GM18873 (cell line): ENCODE measurements at regions not wholly inside any gene's neighbourhood (a gene's known extent, or its start where the extent isn't known, plus 50 kb on each side); places are given as distances from the start of the nearest gene placed in this dataset.

Source experiments
- ATAC-seq: cut with Tn5 transposase; IDR thresholded peaks from one replicate; pipeline ENCODE4 v1.9.1; 2021; ENCODE audit warnings: mild to moderate bottlenecking, moderate library complexity, moderate number of reproducible peaks; ENCODE audit not compliant: unreplicated experiment, low FRiP score

DNA sequence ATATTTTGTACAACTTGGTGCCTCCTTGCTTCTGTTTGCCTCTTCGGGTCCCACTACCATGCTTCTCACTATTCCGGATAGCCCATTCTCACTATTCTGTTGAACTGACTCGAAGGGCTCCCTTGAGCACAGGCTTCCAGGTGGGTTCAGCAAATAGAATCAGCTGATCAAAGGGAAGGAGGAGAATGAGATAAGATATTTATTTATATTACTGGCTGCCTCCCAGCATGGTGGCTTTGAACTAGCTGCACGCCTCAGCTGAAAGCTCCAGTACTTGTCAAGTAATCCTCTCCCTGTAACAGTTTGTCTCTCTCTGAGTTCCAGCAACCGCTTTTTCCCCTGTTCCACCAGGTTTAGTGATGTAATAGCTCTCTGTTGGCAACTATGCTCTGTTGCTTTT is 187.8 kb upstream of the HNRNPA3 start:
- no peak for ATAC-seq

DNA sequence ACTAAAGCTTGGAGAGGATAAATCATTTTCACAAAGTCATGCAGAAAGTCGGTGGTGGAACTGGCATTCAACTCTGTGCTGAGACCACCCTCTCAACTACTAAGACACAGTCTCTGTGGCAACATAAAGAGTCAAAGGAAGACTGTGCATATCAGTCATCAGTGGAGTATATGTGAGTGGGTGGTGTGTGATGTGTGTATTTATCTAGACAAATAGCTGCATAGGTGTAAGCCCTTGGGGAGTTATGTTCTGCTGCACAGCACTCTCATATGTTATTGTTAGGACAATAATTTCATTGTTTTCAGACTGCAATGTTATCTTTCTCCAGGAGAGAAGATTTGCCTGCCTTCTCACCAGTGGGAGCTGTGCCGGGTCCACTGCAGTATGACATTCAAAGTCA is 186.3 kb upstream of the HNRNPA3 start:
- ATAC-seq: no peak

DNA sequence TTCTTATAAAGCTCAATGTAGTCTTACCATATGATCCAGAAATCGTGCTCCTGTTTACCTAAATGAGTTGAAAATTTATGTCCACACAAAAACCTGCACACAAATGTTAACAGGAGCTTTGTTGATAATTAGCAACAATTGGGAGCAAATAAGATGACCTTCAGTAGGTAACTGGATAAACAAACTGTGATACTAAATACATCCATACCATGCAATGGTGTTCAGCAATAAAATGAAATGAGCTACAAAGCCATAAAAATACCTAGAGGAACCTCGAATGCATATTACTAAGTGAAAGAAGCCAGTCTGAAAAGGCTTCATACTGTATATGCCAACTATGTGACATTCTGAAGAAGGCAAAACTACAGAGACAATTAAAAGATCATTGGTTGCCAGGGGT is 185.6 kb upstream of the HNRNPA3 start:
- ATAC-seq: no peak

DNA sequence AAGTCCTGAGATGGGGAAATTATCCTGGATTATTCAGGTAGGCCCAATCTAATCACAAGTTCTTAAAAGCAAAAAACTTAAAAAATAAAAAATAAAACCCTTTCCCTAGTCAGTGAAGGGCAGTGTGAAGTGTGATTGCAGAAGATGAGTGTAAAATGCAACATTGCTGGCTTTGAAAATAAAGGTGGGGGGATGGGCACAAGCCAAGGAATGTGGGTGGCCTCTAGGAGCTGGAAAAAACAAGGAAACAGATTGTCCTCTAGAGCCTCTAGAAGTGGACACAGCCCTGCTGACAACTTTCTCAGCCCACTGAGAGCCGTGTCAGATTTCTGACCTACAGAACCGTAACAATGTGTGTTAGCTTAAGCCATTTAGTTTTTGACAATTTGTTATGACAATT is 184.3 kb upstream of the HNRNPA3 start:
- ATAC-seq: no peak

DNA sequence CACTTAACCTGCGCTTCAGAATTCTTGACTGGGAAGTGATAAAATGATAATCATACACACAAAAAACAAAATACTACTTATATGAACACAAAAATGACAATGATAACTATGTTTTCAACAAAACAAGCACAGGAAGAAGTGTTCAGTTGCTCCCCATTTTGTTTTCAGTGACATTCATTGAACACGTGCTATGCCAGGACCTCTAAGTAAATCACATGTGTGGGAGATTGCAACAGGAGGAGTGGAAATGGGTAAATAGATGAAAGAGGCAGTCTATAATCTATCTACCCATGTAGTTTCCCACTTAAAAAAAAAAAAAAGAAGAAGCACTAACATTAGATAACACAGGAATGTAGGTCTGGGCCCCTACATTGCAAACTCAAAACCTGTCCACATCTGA is 183.5 kb upstream of the HNRNPA3 start:
- no peak for ATAC-seq

DNA sequence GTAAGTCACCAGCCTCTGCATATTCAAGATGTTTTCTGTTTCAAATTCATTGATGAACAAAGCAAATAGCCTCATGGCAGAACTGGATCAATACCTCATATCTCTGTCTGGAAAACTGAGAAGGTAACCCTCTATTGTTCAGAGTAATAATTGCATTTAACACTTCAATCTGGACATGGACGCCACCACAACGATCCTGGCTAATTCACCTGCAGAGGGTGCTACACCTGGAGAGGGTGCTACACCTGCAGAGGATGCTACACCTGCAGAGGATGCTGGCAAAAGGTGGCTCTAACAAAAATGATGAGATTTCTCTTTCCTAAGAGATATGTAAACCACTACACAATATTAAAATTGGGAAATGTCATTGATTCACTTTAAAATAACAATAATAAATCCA is 183.1 kb upstream of the HNRNPA3 start:
- ATAC-seq: no peak

DNA sequence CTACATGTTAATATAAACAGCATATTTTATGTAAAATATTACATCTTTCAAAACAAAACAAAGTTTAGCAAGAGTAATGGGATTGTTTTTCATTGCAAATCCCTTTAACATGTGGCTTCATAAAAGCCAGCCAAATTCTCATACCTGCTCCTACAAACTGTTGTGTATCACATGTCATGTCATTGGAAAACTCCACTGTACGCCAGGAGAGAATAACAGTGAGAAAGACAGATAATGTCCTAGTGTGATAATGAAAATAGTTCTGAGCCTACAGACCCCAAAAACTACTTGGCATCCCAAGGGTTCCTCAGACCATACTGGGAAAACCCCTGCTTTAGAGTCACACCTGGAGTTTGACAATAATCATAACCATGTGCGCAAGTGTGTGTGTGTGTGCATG is 182.7 kb upstream of the HNRNPA3 start:
- no peak for ATAC-seq

DNA sequence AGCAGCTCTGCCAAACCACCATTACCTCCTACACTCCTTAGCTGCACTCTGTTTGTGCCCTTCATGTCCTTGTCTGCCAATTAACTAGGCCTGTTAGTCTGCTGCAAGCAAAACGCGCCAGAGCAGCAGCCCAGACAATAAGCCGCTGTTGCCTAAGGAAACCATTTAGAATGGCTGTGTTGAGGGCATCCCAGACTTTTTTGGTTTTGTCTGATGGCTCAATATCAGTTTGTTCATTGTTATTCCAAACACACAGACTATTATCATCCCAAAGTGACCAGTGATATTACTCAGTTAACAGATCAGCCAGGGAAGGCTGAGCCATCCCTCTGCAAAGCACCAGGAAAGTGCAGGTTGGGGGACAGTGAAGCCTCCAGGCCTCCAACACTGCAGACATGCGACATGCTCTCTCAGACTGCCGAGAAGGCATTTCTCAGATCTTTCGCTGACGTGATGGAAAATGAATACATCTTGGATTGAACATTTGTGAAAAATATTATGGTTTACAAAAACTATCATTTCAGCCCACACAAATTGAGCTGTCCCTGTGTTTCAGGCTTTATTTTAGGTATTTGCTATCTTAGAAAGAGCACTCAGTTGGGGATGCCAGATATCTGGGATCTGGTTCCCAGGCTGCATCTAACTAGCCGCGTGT is 182.0 kb upstream of the HNRNPA3 start:
- ATAC-seq: no peak

DNA sequence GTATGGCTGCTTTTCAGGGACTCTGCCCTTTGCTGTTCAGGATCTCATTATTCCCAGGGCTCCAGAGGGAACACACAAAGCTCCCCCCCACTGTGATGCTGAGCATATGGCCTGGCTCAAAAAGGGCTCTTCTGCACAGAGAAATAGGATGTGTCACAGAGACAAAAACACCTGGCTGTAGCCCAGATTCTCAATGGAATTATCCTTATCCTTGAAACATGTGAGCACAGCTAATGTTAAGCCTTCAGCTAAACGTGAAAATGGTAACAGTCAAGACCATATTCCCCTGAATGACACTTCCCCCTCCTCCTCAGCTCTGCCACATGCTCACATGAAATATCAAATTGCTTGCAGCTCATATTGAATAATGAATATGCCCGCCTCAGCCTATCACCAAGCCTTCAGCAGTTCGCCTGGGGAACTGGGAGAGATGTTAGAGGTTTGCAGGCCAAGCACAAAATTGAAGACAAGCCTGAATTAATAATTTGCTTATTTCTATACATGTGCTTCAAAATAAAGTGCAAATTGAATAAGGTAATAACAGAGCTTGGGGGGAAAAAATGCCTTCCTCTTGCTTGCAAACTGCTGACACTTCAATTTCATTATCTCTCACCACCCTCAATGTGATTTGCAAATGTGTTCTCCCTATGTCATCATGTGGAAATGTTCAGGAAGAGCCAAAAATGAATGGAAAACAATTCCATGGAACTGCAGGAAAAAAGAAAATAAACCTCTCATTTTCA is 181.0 kb upstream of the HNRNPA3 start:
- no peak for ATAC-seq

DNA sequence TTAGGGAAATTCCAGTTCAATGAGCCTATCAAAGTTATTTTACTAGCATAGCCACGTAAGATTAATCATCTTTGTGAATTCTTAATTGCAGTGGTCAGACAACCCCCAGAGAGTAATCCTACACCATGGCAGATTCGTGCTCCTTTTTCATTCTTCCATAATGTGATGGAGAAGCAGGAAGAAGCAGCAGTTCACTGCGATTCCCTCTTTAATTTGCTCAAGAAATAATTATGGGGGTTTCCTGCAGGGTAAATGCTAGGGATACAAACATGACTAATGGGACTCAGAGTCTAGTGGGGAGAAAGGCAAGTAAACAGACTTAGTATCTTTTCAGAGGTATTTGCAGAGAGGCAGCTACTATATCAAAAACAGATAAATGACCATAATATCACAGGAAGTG is 175.8 kb upstream of the HNRNPA3 start:
- ATAC-seq: no peak

DNA sequence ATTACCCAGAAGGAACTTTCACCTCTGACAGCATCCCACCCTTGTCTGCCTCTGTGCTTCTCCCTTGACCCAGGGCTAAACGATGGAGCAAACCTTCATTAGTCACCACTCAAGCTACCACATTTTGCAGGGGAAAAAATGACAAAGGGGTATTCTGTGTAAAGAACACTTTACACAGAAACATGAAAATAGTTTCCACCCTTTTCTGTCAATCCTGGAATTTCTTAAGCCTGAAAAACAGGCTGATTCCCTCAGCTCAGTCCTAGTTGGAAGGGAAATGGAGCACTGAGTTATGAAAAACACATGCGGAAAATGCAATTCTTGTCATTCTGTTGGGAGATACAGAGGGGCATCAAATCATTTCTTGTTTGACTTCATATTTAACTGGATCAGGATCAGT is 175.0 kb upstream of the HNRNPA3 start:
- no peak for ATAC-seq

DNA sequence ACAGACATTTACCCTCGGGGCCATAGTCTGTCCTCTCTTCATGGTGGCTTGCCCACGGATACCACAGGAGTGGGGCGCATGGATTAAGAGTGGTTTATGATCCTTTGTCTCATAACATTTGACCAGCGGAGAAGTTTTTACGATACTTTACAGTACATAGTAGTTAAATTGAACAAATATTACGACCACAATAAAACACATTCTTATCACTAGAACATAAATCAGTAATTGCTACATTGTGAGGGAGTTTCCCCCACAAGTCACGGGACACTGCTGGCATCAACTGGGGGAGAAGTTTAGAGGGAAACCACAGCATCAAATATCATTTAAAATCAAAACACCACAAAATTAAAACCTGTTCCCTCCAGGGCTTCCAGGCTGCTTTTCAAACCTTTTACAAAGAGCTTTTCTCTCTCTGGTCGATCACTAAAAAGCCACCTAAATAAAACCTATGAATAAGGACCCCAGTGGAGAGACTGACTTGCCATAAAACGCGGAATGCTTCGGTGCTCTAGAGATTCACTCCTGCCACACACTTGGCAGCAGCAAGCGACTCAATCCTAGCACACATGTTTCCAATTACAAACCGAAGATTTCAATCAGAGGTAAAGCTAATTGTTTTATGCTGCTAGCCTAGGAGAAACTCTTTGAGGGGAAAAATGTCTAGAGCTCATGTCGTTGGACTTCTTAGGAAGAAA is 173.7 kb upstream of the HNRNPA3 start:
- no peak for ATAC-seq

DNA sequence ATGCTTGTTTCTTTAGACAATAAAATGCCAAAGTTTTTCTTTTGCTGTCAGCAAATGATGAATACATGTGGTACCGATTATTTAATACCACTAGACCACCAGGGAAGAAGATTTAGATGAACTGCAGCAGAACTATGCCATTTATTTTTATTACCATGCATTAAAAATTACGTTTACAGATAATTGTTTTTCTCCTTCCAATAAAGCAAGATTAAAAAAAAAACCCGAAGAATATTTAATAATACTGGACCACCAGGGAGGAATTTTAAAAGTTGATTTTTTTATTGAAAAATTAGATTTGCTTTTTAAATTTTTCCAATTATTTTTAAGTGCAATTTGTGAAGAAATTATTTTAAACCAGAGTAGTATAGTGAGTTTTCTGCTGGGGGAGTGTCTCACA is 170.3 kb upstream of the HNRNPA3 start:
- no peak for ATAC-seq

DNA sequence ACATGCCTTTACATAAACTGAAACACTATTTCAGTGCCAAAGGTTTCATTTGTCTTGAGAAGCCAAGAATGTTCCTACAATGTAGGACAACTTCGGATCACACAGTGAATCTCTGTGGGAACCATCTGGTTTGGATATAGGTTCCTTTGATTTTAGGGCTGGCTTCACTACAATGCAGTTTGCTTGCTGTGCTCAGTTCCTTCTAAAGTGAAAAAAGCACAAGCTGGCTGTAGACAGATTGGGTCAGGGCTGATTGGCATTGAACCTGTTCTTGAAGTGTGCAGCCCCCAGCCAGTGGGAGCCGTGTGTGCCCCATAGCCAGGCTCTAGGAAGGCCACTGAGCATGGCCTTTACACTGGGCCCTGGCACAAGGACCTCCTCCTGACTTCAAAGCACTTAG is 167.9 kb upstream of the HNRNPA3 start:
- no peak for ATAC-seq

DNA sequence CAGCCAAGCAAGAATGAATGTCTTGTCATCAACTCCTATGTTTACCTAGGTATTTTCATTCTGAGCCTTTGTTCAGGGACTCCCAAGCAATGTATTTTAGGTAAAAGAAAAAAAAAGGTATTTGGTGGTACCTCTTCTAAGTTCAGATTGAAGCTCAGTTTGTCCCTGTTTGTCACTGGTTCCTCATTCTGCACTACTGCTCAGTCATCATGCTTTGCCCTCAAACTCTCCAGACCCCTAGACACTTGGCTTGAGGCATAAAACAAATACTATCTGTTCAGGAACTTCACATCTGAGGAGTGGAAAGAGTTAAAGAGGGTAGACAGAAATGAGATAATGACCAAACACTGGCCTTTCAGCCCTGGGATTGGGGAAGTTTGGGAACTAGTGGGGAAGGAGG is 163.6 kb upstream of the HNRNPA3 start:
- no peak for ATAC-seq

DNA sequence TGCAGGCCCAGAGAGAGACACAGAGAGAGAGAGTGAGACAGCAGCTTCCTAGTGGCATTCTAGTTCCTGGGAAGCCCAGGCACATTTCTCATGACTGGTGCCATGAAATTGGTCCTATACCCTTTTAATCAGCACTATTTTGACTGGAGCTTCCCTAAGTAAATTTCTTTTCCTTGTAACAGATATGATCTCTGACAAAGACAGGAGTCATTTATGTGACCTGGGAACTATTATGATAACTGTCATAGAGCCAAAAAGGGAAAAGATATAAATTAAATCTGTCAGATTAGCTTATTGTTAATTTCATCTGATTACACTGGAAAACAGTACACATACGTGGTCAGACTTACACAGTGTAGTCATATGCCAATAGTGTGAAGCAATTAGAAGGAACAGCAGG is 161.3 kb upstream of the HNRNPA3 start:
- ATAC-seq: no peak

DNA sequence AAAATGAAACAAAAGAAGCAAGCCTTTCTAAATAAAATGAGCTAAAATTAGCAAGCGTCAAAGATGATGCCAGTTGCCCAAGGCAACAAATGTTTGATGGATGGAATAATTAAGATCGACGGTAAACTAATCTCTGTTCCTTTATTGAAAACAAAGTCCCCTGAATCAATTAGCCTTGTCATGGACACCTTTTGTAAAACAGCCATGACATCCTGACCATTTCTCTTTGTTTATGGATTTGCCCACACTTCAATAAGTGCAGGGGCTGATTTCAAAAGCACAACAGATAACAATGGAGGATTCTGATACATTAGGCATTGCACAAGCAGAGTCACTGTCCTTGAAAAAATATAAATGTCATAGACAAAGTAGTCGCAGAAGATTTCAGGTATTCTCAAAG is 160.1 kb upstream of the HNRNPA3 start:
- ATAC-seq: no peak

DNA sequence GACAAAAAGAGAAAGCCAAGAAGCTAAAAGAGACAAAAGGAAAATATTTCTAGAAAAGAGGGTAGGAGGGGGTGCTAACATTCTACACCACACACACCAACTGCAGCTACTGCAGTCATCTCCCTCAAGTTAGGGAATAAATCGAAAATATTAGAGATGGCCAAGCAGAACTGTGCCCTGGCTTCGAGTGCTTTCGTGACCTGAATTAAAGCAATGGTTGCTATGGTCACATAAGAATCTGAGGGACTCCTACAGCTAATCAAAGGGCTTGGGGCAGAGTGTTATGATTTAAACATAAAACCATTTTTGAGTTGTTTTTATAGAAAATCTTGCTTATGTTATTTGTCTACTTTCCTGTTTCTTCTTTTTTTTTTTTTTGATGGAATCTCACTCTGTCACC is 159.6 kb upstream of the HNRNPA3 start:
- ATAC-seq: no peak

DNA sequence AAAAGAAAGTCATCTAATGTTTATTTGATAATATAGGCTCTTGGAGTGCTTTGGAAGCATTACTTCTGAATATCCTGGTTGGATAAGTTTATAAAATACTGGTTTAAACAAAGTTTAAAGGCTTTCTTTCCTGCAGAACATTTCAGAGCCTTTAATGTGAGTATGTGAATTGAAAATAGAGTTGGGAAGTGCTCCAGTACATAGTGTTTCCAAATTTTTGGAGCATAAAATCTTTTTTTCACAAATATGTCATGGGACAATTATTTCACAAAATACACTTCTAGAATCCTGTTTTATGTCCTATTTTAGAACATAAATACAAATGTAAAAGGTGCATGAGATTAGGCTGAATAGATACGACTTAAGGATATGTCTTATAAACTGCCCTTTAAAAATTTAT is 158.9 kb upstream of the HNRNPA3 start:
- no peak for ATAC-seq

DNA sequence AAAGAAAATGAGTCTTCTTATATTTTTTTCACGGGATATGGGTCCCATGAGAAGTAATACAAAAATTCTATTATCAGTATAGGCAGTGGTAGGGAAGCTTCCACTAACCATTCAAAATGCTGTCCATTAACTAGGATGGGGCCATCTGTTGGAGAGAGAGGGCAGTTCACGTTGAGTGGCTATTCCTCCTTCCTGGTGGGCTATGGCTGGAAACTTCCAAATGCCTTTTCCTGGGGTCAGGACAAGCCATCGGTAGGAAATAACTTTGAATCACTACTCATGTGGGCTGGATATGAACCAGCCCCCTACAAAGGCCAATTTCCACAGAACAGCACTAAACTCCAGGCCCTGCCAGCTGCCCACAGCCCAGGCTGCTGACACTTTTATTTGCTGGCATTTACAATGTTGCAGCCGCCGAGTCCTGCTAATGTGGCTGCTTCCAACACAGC is 156.1 kb upstream of the HNRNPA3 start:
- no peak for ATAC-seq

DNA sequence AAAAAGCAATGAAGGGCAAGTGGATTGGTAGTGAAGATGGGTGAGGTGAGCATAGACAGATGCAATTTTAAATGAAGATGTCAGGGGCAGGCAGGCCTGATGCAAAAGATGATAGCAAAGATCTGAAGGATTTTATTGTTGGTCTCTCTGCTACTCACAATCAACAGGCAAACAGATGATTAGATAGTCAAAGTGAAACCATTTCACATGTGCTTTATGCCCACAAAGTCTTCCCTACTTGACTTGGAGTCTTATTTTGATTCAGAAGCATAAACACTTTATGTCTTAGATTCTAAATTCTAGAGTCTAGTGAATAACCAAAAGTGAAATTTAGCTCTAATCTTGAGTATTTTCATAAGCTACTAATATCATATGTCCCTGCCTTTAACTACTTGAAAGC is 153.8 kb upstream of the HNRNPA3 start:
- ATAC-seq: no peak

DNA sequence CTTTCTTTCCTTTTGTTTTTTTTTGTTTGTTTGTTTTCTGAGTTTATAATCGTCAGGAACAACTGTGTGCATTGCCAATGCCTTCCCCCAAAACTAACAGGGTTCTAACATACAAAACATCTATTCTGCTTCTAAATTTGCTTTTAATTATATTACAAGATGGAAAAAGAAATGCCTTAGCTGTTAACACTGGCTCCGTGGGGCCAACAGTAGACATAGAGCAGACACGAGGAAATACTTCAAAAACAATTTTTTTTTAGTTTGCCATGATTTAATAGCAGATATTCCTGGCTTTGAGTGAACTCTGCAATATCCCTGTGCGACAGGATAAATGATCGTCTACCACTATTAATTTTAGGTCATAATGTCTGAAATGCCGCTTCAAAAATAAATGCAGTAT is 153.3 kb upstream of the HNRNPA3 start:
- no peak for ATAC-seq
